A673 (cell line): ENCODE measurements at regions not wholly inside any gene's neighbourhood (a gene's known extent, or its start where the extent isn't known, plus 50 kb on each side); places are given as distances from the start of the nearest gene placed in this dataset.

ENCODE experiments used
- EZH2 ChIP-seq: fragments of 200-600 bp; sonication (generic); IDR thresholded peaks from 2 replicates; pipeline ENCODE4 v1.6.1; 2017; ENCODE audit warnings: borderline replicate concordance, low read depth, mild to moderate bottlenecking, mixed read lengths, antibody characterized with exemption, low read length; ENCODE audit not compliant: poor library complexity, severe bottlenecking
- TF ChIP-seq, protein P1 (sequence below): fragments of 300-800, 200-600 bp; sonication (generic); conservative IDR thresholded peaks from 2 replicates; pipeline ENCODE4 v1.5.1; 2017; ENCODE audit warnings: low read depth, mild to moderate bottlenecking, antibody characterized with exemption, low read length, moderate library complexity, mixed read lengths

- TF ChIP-seq, protein P1, sequence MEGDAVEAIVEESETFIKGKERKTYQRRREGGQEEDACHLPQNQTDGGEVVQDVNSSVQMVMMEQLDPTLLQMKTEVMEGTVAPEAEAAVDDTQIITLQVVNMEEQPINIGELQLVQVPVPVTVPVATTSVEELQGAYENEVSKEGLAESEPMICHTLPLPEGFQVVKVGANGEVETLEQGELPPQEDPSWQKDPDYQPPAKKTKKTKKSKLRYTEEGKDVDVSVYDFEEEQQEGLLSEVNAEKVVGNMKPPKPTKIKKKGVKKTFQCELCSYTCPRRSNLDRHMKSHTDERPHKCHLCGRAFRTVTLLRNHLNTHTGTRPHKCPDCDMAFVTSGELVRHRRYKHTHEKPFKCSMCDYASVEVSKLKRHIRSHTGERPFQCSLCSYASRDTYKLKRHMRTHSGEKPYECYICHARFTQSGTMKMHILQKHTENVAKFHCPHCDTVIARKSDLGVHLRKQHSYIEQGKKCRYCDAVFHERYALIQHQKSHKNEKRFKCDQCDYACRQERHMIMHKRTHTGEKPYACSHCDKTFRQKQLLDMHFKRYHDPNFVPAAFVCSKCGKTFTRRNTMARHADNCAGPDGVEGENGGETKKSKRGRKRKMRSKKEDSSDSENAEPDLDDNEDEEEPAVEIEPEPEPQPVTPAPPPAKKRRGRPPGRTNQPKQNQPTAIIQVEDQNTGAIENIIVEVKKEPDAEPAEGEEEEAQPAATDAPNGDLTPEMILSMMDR, result no peak
- TF ChIP-seq EZH2, result no peak
Measured at GRCh38 chr22:48780597-48781277, 1046.9 kb downstream of the BRD1 start.
